Aorta (tissue), 5 donors: ENCODE measurements at regions not wholly inside any gene's neighbourhood (a gene's known extent, or its start where the extent isn't known, plus 50 kb on each side); places are given as distances from the start of the nearest gene placed in this dataset.
A peak's percentile ranks its signal among the peaks of the same experiment; 100 is the strongest.

ENCODE experiments used
- ATAC-seq: fragments of 200-7000 bp; cut with Tn5 transposase; one replicate; pipeline ENCODE4 v1.9.1; 2022; ENCODE audit warnings: moderate library complexity; ENCODE audit not compliant: low FRiP score
- DNase-seq, 2 donors: peaks; one replicate each; pipeline ENCODE4 v3.0.0-alpha.2; 2020
- H3K27ac ChIP-seq, 2 donors: one replicate each; pipeline ENCODE4 v1.5.1; 2013; ENCODE audit warnings: low read length in 2 of 2, mild to moderate bottlenecking in 2 of 2, moderate library complexity in 2 of 2, control low read depth in 1 of 2, inconsistent platforms in 1 of 2, low read depth in 1 of 2
- H3K27me3 ChIP-seq, 2 donors: one replicate each; pipeline ENCODE4 v1.6.1; 2013; ENCODE audit warnings: control low read depth in 1 of 2, low read length in 1 of 2, mild to moderate bottlenecking in 1 of 2, moderate library complexity in 1 of 2; ENCODE audit not compliant: insufficient read depth in 2 of 2, control insufficient read depth in 1 of 2
- H3K36me3 ChIP-seq, 2 donors: one replicate each; pipeline ENCODE4 v1.6.1; 2013; ENCODE audit warnings: control low read depth in 1 of 2, low read length in 1 of 2, mild to moderate bottlenecking in 1 of 2; ENCODE audit not compliant: insufficient read depth in 2 of 2, control insufficient read depth in 1 of 2
- H3K4me1 ChIP-seq, 2 donors: one replicate each; pipeline ENCODE4 v1.6.1; 2013; ENCODE audit warnings: low read length in 2 of 2, control low read depth in 1 of 2, mild to moderate bottlenecking in 1 of 2, moderate library complexity in 1 of 2; ENCODE audit not compliant: insufficient read depth in 2 of 2, control insufficient read depth in 1 of 2
- H3K4me3 ChIP-seq, 2 donors: one replicate each; pipeline ENCODE4 v1.5.1; 2013; ENCODE audit warnings: low read length in 2 of 2, control low read depth in 1 of 2, mild to moderate bottlenecking in 1 of 2
- H3K9me3 ChIP-seq: one replicate; pipeline ENCODE4 v1.6.1; 2013; ENCODE audit warnings: mild to moderate bottlenecking, low read length; ENCODE audit not compliant: control insufficient read depth
- WGBS, 2 donors: extraction: QIAGEN DNeasy Blood & Tissue Kit; methylation state at CpG; one replicate each; pipeline ENCODE4 v1.1.7; 2013; 5-methylcytosine and 5-hydroxymethylcytosine counted together
- intact Hi-C, 2 donors: fragments of 100-400 bp; cut with DNase I; formaldehyde crosslinking; loops; one replicate each; pipeline versions ENCODE4 v1.14.2 to v1.15.0; 2022
- donor health status: healthy with polysubstance abuse.
- donor health status: Bipolar disorder and iron deficiency.
- donor health status: DM: no; HTN: no; CAD: no.
- donor health status: DM: no; HTN: no; CAD: no.
- donor health status: DM: yes; HTN: yes; CAD: no.

DNA sequence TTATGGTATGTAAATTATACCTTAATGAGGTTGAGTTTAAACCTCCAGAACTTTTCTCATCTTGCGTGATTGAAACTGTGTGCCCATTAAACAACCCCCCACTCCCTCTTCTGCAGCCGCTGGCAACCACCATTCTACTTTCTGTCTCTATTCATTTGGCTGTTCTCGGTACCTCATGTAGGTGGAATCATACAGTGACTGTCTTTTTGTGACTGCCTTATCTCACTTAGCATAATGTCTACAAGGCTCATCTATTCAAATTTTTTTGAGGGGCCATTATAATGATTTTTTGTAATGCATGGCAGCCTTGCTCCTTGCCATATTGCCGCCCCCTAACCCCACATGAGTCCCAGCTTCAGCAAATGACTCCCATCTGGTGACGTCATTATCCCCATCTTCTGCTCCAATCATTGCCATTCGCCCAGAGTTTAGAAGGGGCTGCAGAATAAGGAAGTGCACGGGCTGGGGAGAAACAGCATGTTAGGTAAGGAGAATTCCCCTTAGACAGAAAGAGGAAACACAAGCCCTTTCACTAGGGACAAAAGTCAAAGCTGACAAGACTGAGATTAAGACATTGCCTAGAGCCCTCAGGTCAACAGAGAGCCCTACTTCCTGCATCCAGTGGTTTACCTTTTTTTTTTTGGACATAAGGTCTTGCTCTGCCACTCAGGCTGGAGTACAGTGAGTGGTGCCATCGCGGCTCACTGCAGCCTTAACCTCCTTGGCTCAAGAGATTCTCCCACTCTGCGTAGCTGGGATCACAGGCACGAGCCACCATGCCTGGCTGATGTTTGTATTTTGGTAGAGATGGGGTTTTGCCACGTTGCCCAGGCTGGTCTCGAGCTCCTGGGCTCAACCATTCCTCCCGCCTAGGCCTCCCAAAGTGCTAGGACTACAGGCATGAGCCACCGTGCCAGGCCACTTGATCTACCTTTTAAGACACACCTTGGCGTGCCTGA lies 78.4 kb upstream of the ERRFI1 start:
- no peak overlapping the region for H3K4me3 ChIP-seq
- intact Hi-C loops: no loop called here
- no peaks in the 10 kb centered on the region for H3K36me3 ChIP-seq
- H3K9me3 ChIP-seq: no peaks in the 10 kb centered on the region
- H3K27ac ChIP-seq: no peak overlapping the region
- WGBS, 2 donors: 87 to 88% methylated on average over 16 of the region's 16 CpGs
- ATAC-seq (no peak), DNase-seq (no peak)
- no peaks in the 10 kb centered on the region for H3K27me3 ChIP-seq
- H3K4me1 ChIP-seq: no peaks in the 10 kb centered on the region

DNA sequence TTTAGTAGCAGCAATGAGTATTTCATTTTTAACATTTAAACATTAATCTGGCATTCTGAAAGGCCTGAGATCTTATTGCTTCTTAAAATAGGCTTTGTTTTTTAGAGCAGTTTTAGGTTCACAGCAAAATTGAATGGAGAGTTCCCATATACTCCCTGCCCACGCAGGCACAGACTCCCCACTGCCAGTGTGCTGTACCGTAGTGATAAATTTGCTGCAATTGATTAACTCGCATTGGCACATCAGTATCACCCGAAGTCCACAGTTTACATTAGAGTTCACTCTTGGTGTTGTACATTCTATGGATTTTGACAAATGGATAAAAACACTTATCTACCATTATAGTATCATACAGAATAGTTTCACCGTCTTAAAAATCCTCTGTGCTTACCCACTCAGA lies 71.8 kb upstream of the ERRFI1 start:
- H3K36me3 ChIP-seq: no peaks in the 10 kb centered on the region
- ATAC-seq: no peak
- 7 to 9% methylated on average over 5 of the region's 5 CpGs for WGBS, 2 donors
- H3K27me3 ChIP-seq: no peaks in the 10 kb centered on the region
- no peaks in the 10 kb centered on the region for H3K9me3 ChIP-seq
- no peak for DNase-seq
- intact Hi-C loops: loop anchor here (5.0 kb wide), 1 partner anchor 34 kb away; no protein-coding TSS in a partner anchor
- H3K4me3 ChIP-seq: no peak overlapping the region
- peak overlapping the region; percentile 94 for H3K27ac ChIP-seq
- peaks cover 0 to 3% of the 10 kb centered on the region in 2 donors for H3K4me1 ChIP-seq

DNA sequence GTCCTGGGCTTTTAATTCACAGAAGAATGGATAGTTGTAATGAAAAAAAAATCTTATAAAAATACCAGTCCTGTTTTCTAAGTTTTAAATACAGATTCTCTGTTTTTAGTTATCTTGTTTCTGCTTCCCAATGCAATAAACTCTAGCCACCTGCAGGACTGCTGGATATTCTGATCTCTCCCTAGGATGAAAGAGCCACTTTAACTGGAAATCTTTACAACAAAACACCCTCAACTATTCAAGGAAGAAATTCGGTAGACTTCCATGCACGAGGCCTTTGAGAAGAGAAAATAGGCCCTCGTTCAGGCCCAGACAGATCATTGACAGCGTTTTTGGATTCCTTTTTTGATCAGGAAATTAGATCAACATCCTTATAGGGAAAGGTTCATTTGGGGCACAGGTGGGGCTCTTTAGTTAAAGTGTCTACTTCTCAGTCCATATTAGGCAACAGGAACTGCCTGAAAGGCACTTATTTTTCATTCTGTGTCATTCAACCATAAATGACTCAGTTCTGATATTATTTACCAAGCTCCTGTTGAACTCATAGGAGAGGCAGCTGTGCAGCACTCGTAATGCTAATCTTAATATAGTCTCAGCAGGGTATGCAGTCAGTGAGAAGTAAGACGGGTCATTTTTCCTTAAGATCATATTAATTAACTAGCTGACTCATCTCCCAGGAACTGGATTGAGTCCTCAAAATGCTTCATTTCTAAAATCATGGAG lies 71.1 kb upstream of the ERRFI1 start:
- no peak overlapping the region for H3K4me3 ChIP-seq
- intact Hi-C loops: loop anchor here (5.0 kb wide), 1 partner anchor 35 kb away; no protein-coding TSS in a partner anchor
- DNase-seq (no peak), ATAC-seq (peak; percentile 63)
- peaks cover 0 to 3% of the 10 kb centered on the region in 2 donors for H3K4me1 ChIP-seq
- peak overlapping the region; percentile 83 to 94 for H3K27ac ChIP-seq
- no peaks in the 10 kb centered on the region for H3K27me3 ChIP-seq
- no peaks in the 10 kb centered on the region for H3K36me3 ChIP-seq
- no peaks in the 10 kb centered on the region for H3K9me3 ChIP-seq
- WGBS, 2 donors: 6% methylated on average over 6 of the region's 6 CpGs

- peak; percentile 53 for ATAC-seq
These were observed 70.2 kb upstream of the ERRFI1 start for GRCh38 chr1:8096105-8097011.

GRCh38 chr1:8095584-8095983 lies 69.5 kb upstream of the ERRFI1 start:
- Histone ChIP-seq H3K27ac (peak overlapping the region in 1 of 2 donors; percentile 59), H3K36me3 (no peaks in the 10 kb centered on the region), H3K27me3 (no peaks in the 10 kb centered on the region), H3K4me3 (no peak overlapping the region), H3K9me3 (no peaks in the 10 kb centered on the region), H3K4me1 (peaks cover 0 to 3% of the 10 kb centered on the region in 2 donors)
- no peak for ATAC-seq
- WGBS, 2 donors: 95 to 96% methylated on average over 5 of the region's 5 CpGs
- no peak for DNase-seq
- intact Hi-C loops: loop anchor here (5.0 kb wide), 1 partner anchor 37 kb away; no protein-coding TSS in a partner anchor

More at GRCh38 chr1:8096105-8097011, 70.2 kb upstream of the ERRFI1 start:
- WGBS, 2 donors: 4 to 7% methylated on average over 12 of the region's 12 CpGs
- peaks cover 0 to 3% of the 10 kb centered on the region in 2 donors for H3K4me1 ChIP-seq
- intact Hi-C loops: loop anchor here (5.0 kb wide), 1 partner anchor 36 kb away; no protein-coding TSS in a partner anchor
- peak overlapping the region; percentile 42 to 94 for H3K27ac ChIP-seq
- H3K4me3 ChIP-seq: no peak overlapping the region
- no peaks in the 10 kb centered on the region for H3K27me3 ChIP-seq
- no peak for DNase-seq
- no peaks in the 10 kb centered on the region for H3K9me3 ChIP-seq
- no peaks in the 10 kb centered on the region for H3K36me3 ChIP-seq

DNA sequence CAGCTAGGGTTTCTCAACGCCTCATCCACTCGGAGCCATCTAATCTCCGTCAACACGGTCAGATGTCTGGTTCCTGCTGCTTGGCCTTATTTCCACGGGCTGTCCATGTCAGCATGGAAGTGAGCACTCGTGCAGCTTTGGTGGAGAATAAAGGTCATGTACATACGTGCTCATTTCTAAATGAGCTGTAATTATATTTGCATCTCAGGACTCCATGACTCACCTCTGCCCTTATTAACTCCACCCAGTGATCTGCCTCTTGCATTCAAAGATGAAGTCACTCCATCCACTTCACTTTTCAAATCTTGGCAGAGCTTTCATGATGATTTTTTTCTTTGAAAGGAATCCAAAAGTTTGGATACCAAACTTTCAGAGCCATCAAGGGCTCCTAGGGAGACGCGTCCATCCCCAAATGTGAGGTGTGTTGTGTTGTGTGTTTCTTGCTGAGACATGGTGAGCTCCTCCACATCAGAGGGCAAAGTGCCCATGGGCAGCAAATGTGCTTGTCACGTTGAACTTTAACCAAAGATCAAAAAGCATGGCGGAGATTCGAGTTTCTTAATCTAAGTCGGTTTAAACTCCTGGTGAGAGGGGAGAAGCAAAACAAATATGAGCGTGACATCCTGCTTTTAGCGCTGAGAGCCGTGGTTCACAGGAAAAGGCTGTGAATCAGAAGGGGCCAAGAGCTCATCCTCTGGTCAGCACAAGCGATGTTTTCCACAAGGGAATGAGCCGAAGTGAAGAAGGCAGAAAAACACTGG lies 68.6 kb upstream of the ERRFI1 start:
- DNase-seq (no peak), ATAC-seq (no peak)
- H3K4me1 ChIP-seq: peaks cover 0 to 3% of the 10 kb centered on the region in 2 donors
- no peaks in the 10 kb centered on the region for H3K27me3 ChIP-seq
- intact Hi-C loops: loop anchor here (5.0 kb wide), 1 partner anchor 38 kb away; no protein-coding TSS in a partner anchor
- no peak overlapping the region for H3K27ac ChIP-seq
- WGBS, 2 donors: 83 to 84% methylated on average over 18 of the region's 18 CpGs
- no peaks in the 10 kb centered on the region for H3K9me3 ChIP-seq
- H3K36me3 ChIP-seq: no peaks in the 10 kb centered on the region
- H3K4me3 ChIP-seq: no peak overlapping the region

- H3K36me3 ChIP-seq: no peaks in the 10 kb centered on the region
- H3K27me3 ChIP-seq: no peaks in the 10 kb centered on the region
- no peak overlapping the region for H3K4me3 ChIP-seq
- ATAC-seq (no peak), DNase-seq (no peak)
- H3K9me3 ChIP-seq: no peaks in the 10 kb centered on the region
- intact Hi-C loops: no loop called here
- WGBS, 2 donors: 94 to 95% methylated on average over 10 of the region's 10 CpGs
- H3K27ac ChIP-seq: no peak overlapping the region
- peaks cover 0 to 3% of the 10 kb centered on the region in 2 donors for H3K4me1 ChIP-seq
These were observed 67.3 kb upstream of the ERRFI1 start for GRCh38 chr1:8093221-8093980.
